ENCODE measurements at regions not wholly inside any gene's neighbourhood (a gene's known extent, or its start where the extent isn't known, plus 50 kb on each side); places are given as distances from the start of the nearest gene placed in this dataset.

GRCh38 chr6:166221040-166221439 is 53.4 kb upstream of the TBXT start:
- intact Hi-C loops (cut with DNase I): no loop called here
- DNase-seq: no peak
- ATAC-seq (ENCODE audit: poor library complexity): no peak
